ENCODE measurements at regions not wholly inside any gene's neighbourhood (a gene's known extent, or its start where the extent isn't known, plus 50 kb on each side); places are given as distances from the start of the nearest gene placed in this dataset.

DNA sequence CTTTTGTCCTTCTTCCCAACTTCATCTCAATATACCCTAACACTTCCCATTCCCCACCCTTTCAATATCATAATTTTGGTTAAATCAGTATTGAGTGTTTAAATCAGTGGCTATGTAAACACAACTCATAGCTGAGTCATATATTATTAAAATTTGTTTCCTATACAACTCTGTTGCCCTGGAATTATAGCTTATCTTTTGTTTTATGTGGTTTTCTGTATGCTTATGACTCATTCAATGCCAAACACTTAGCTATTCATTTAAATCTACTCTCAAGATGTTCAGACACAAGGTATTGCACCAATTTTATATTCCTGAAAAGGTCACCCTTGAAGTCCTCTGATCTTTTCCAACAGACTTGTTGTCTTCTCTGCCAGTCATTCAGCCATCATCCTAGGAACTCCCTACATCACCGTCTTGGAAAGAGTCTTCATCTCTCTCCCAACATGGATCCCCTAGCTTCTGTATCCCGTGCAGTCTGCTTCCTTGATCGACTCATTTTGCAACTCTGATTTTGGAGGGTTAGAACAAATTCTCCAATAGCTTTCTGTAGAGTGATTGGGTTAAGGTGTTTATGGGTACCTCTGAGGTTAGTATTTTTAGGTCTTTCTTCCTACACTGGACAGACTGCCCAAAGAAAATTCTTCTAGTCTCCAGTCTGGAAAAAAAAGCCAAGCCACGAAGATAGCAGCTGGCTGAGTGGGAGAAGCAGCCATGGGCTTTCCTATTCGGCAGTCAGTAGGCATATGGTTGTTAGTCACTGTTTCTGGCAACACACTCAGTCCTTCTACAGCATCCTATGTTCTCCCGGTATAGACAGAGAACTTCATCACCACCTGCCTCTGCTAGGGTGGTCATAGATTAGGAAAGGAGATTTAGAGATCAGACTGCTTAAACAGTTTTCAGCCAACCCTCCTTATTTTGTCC, 102.1 kb downstream of the CRPPA start:
- H3K4me2 ChIP-seq (ENCODE audit: low read length), result peak overlapping the region; percentile 65
- DNase-seq (ENCODE audit: low read depth), result peak; percentile 66
- H3K9me3 ChIP-seq (ENCODE audit: insufficient read depth, low read depth, low read length), result no peaks in the 10 kb centered on the region
- Mint-ChIP-seq H3K4me3 (ENCODE audit: unreplicated experiment) (no peak overlapping the region), H3K36me3 (ENCODE audit: low read depth, unreplicated experiment) (no peaks in the 10 kb centered on the region), H3K27ac (ENCODE audit: unreplicated experiment) (no peak overlapping the region), H3K4me1 (ENCODE audit: low read depth, unreplicated experiment) (peaks cover 6% of the 10 kb centered on the region), H3K27me3 (ENCODE audit: low read depth, unreplicated experiment) (no peaks in the 10 kb centered on the region), H3K9me3 (ENCODE audit: unreplicated experiment) (no peaks in the 10 kb centered on the region)
- no peak for TF ChIP-seq EZH2 (IDR thresholded peaks at IDR 0.05; ENCODE audit: insufficient read depth, low read length)
- TF ChIP-seq, protein P1, sequence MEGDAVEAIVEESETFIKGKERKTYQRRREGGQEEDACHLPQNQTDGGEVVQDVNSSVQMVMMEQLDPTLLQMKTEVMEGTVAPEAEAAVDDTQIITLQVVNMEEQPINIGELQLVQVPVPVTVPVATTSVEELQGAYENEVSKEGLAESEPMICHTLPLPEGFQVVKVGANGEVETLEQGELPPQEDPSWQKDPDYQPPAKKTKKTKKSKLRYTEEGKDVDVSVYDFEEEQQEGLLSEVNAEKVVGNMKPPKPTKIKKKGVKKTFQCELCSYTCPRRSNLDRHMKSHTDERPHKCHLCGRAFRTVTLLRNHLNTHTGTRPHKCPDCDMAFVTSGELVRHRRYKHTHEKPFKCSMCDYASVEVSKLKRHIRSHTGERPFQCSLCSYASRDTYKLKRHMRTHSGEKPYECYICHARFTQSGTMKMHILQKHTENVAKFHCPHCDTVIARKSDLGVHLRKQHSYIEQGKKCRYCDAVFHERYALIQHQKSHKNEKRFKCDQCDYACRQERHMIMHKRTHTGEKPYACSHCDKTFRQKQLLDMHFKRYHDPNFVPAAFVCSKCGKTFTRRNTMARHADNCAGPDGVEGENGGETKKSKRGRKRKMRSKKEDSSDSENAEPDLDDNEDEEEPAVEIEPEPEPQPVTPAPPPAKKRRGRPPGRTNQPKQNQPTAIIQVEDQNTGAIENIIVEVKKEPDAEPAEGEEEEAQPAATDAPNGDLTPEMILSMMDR (IDR thresholded peaks at IDR 0.05; ENCODE audit: insufficient read depth, low read depth, low read length), result no peak
- H2AFZ ChIP-seq (ENCODE audit: low read depth, low read length), result no peak overlapping the region
- no peak for FAIRE-seq
- H3K27me3 ChIP-seq (ENCODE audit: insufficient read depth, low read length), result no peaks in the 10 kb centered on the region
- no peak overlapping the region for H3K4me3 ChIP-seq (ENCODE audit: insufficient read depth, low read depth, low read length)
- peak overlapping the region; percentile 61 for H3K27ac ChIP-seq (ENCODE audit: low read depth, low read length)
- H3K79me2 ChIP-seq (ENCODE audit: insufficient read depth, low read length), result no peaks in the 10 kb centered on the region
- peak overlapping the region; percentile 30 for H3K9ac ChIP-seq (ENCODE audit: low read length)
- H3K4me1 ChIP-seq (ENCODE audit: insufficient read depth, low read length), result peaks cover 16% of the 10 kb centered on the region
- H3K36me3 ChIP-seq (ENCODE audit: insufficient read depth, low read length), result no peaks in the 10 kb centered on the region
- no peaks in the 10 kb centered on the region for H4K20me1 ChIP-seq (ENCODE audit: insufficient read depth, low read length)

DNA sequence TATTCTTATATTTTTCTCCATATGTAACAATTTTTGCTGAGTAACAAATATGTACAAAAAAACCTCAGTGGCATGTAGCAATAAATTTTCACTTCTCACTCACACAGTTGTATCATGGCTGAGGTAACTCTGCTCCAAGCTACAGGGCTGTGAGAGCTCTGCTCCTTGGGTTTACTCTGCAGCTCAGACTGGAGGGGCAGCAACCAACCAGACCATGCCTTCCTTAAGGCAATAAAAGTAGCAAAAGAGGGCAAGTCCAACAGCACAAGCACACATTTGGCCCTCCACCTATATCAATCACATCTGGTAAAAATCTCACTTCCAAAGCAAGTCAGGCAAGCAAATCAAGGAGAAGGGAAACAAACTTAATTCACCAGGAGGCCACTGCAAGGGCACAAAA, 102.9 kb downstream of the CRPPA start:
- H3K4me2 ChIP-seq (ENCODE audit: low read length), result peak overlapping the region; percentile 65
- DNase-seq (ENCODE audit: low read depth) (no peak), FAIRE-seq (no peak)
- Mint-ChIP-seq H3K4me3 (ENCODE audit: unreplicated experiment) (no peak overlapping the region), H3K27me3 (ENCODE audit: low read depth, unreplicated experiment) (no peaks in the 10 kb centered on the region), H3K9me3 (ENCODE audit: unreplicated experiment) (no peaks in the 10 kb centered on the region), H3K4me1 (ENCODE audit: low read depth, unreplicated experiment) (peaks cover 6% of the 10 kb centered on the region), H3K36me3 (ENCODE audit: low read depth, unreplicated experiment) (no peaks in the 10 kb centered on the region), H3K27ac (ENCODE audit: unreplicated experiment) (no peak overlapping the region)
- H3K9me3 ChIP-seq (ENCODE audit: insufficient read depth, low read depth, low read length), result no peaks in the 10 kb centered on the region
- no peak overlapping the region for H3K9ac ChIP-seq (ENCODE audit: low read length)
- no peaks in the 10 kb centered on the region for H3K36me3 ChIP-seq (ENCODE audit: insufficient read depth, low read length)
- no peak overlapping the region for H2AFZ ChIP-seq (ENCODE audit: low read depth, low read length)
- TF ChIP-seq, protein P1 (IDR thresholded peaks at IDR 0.05; ENCODE audit: insufficient read depth, low read depth, low read length), result no peak
- no peak for TF ChIP-seq EZH2 (IDR thresholded peaks at IDR 0.05; ENCODE audit: insufficient read depth, low read length)
- H3K27ac ChIP-seq (ENCODE audit: low read depth, low read length), result peak overlapping the region; percentile 5
- no peak overlapping the region for H3K4me3 ChIP-seq (ENCODE audit: insufficient read depth, low read depth, low read length)
- H3K4me1 ChIP-seq (ENCODE audit: insufficient read depth, low read length), result peaks cover 16% of the 10 kb centered on the region
- no peaks in the 10 kb centered on the region for H3K27me3 ChIP-seq (ENCODE audit: insufficient read depth, low read length)
- no peaks in the 10 kb centered on the region for H3K79me2 ChIP-seq (ENCODE audit: insufficient read depth, low read length)
- no peaks in the 10 kb centered on the region for H4K20me1 ChIP-seq (ENCODE audit: insufficient read depth, low read length)

DNA sequence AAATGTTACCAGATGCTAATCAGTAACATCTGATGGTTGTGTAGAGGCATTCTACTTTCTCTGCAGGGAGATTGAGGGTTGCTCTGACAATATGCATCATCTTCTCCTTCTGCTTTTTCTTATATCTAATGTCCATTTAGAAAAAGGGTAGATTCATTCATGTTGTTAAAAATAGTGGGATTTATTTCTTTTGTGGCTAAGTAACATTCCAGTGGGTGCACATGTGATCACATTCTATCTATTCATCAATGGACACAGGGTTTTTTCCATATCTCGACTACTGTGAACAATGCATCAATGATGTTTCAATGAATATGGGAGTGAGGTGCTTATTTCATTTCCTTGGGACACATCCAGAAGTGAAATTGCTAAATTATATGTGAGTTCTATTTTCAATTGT, 103.9 kb downstream of the CRPPA start:
- peaks cover 16% of the 10 kb centered on the region for H3K4me1 ChIP-seq (ENCODE audit: insufficient read depth, low read length)
- no peak overlapping the region for H2AFZ ChIP-seq (ENCODE audit: low read depth, low read length)
- no peaks in the 10 kb centered on the region for H3K9me3 ChIP-seq (ENCODE audit: insufficient read depth, low read depth, low read length)
- H3K4me3 ChIP-seq (ENCODE audit: insufficient read depth, low read depth, low read length), result no peak overlapping the region
- Mint-ChIP-seq H3K9me3 (ENCODE audit: unreplicated experiment) (no peaks in the 10 kb centered on the region), H3K36me3 (ENCODE audit: low read depth, unreplicated experiment) (no peaks in the 10 kb centered on the region), H3K27ac (ENCODE audit: unreplicated experiment) (no peak overlapping the region), H3K4me1 (ENCODE audit: low read depth, unreplicated experiment) (peaks cover 6% of the 10 kb centered on the region), H3K4me3 (ENCODE audit: unreplicated experiment) (no peak overlapping the region), H3K27me3 (ENCODE audit: low read depth, unreplicated experiment) (no peaks in the 10 kb centered on the region)
- TF ChIP-seq EZH2 (IDR thresholded peaks at IDR 0.05; ENCODE audit: insufficient read depth, low read length), result no peak
- TF ChIP-seq, protein P1 (IDR thresholded peaks at IDR 0.05; ENCODE audit: insufficient read depth, low read depth, low read length), result no peak
- no peak for FAIRE-seq
- no peaks in the 10 kb centered on the region for H3K27me3 ChIP-seq (ENCODE audit: insufficient read depth, low read length)
- no peaks in the 10 kb centered on the region for H3K79me2 ChIP-seq (ENCODE audit: insufficient read depth, low read length)
- no peak overlapping the region for H3K9ac ChIP-seq (ENCODE audit: low read length)
- H3K27ac ChIP-seq (ENCODE audit: low read depth, low read length), result no peak overlapping the region
- no peaks in the 10 kb centered on the region for H3K36me3 ChIP-seq (ENCODE audit: insufficient read depth, low read length)
- H3K4me2 ChIP-seq (ENCODE audit: low read length), result no peak overlapping the region
- DNase-seq (ENCODE audit: low read depth), result peak; percentile 12
- H4K20me1 ChIP-seq (ENCODE audit: insufficient read depth, low read length), result no peaks in the 10 kb centered on the region

Measured in astrocyte (in vitro differentiated cells and primary cell).